Activated CD4-positive, alpha-beta T cell treated with anti-CD3 and anti-CD28 coated beads for 48 hours (primary cell): ENCODE measurements at regions not wholly inside any gene's neighbourhood (a gene's known extent, or its start where the extent isn't known, plus 50 kb on each side); places are given as distances from the start of the nearest gene placed in this dataset.
"Not testable (repeated sequence)": the region's sequence is repeated elsewhere in the genome, so short reads cannot be mapped to it uniquely, and the experiment has no call there.

Experiments used
- DNase-seq: peaks from one replicate; pipeline ENCODE4 v3.0.0-alpha.2; 2020

DNA sequence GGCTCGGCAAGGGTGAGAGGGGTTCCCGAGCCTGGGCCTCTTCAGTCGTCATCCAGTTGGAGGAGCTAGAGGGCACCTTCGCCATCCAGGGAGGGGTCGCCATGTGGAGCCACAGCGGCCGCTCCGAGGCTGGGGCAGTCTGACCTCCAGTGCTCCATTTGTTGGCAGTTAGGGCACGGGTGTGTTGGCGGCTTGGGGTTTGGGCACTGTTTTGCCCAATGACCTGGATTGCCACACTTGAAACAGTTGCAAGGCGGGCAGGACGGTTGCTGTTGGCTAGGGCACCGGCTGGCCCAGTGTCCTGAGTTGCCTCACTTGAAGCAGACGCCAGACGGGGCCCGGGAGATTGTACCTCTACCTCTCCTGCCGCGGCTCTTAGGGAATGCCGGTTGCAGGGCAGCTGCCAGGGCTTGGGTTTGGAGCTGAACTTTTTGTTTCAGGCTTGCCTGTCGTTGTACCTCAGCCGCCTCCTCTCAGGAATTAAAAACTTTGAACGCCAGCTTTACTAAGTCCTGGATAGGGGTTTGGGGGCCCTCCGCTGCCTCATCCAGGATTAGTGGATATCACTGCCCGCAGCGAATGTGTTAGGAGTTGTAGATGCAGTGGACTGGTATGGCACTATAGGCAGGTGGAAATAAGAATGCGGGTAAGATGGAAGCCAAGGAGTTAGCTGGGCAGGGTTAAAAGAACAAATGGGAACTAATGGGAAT lies 639.9 kb upstream of the DPP6 start:
- not testable (repeated sequence) for DNase-seq

GRCh38 chr7:153412824-153413198 lies 639.4 kb upstream of the DPP6 start:
- not testable (repeated sequence) for DNase-seq

DNA sequence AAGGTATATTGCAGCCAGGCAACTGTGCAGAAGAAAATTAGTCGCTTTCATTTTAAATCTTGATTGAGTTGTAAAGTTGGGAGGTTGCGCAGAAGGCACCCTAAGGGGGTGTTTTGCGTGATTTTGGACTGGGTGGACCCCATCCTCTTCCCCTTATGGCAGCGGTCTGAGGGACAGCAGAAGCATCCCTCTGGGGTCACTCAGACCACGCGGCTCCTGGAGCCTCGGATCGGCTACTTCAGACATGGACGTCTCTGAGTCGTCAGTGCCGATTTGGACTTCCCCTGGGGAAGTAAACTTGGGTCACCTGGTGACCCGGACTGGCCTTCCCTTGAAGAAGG lies 639.0 kb upstream of the DPP6 start:
- DNase-seq: no peak

GRCh38 chr7:153413540-153414287 lies 638.5 kb upstream of the DPP6 start:
- DNase-seq: no peak

DNA sequence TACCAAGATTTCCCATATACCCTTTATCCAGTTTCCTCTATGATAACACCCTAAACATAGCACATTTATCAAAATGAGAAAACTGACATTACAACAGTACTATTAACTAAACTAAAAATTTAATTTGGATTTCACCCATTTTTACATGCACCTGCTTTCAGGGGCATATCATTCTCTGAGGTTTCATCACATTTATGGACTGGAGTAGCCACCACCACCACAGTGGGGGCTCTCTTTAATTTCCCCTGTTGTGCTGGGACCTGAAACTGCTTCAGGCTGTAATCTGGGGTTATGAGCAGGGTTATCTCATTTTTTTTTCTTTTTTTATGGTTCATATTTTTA lies 637.9 kb upstream of the DPP6 start:
- no peak for DNase-seq

GRCh38 chr7:153415632-153416031 lies 636.6 kb upstream of the DPP6 start:
- no peak for DNase-seq

- no peak for DNase-seq
Observed at GRCh38 chr7:153422291-153423209, 629.6 kb upstream of the DPP6 start.

- DNase-seq: no peak
Observed at GRCh38 chr7:153423210-153423590, 629.0 kb upstream of the DPP6 start.

GRCh38 chr7:153430931-153431330 lies 621.3 kb upstream of the DPP6 start:
- no peak for DNase-seq

DNA sequence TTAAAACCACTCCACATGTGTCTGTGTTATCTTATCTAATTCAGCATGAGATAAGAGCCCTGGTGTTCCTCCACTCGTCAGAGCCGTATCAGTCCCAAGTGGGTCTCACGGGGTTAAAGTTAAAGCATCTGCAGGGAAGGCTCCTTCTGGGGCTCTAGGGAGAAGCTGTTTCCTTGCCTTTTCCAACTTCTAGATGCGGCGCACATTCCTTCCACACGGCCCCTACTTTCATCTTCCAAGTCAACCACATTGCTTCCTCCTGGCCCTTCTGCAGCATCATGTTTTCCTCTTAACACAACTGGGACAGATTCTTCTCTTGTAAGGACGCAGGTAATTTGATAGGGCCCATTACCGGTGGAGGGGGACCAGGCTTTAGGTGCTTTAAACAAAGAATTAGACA lies 620.1 kb upstream of the DPP6 start:
- DNase-seq: no peak

GRCh38 chr7:153433223-153433622 lies 619.0 kb upstream of the DPP6 start:
- no peak for DNase-seq

- no peak for DNase-seq
Observed at GRCh38 chr7:153440715-153441114, 611.5 kb upstream of the DPP6 start.

DNA sequence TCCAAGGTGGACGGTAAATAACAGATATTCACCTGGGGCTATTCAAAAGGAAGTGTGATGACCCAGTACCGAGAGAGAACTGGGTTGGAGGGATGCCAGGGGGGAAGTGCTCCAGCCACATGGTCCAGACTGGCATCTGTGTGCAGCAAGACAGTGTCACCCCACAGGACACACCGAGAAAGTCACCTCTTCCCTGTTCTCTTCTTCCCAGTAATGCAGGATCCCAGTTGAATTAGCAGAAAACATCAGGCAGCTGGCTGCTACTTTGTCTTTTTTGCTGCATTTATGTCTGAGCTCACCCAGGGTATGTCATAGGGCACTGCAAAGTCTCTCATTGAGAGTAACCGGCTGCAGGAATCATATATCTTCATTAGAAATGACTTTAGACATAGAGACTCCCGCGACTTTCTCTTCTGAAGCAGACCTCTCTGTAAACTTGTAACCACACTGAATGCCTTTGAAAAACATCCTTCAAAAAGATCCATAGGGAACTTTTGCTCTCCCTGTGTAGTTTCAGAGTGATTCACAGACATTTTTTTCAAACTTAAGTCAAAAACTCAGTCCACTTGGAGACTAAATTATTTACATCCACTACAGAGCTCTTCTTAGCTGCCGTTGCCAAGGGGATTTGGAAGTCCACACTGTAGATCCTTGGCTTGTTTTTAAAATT lies 609.0 kb upstream of the DPP6 start:
- no peak for DNase-seq

- DNase-seq: no peak
Observed at GRCh38 chr7:153444641-153445040, 607.6 kb upstream of the DPP6 start.

DNA sequence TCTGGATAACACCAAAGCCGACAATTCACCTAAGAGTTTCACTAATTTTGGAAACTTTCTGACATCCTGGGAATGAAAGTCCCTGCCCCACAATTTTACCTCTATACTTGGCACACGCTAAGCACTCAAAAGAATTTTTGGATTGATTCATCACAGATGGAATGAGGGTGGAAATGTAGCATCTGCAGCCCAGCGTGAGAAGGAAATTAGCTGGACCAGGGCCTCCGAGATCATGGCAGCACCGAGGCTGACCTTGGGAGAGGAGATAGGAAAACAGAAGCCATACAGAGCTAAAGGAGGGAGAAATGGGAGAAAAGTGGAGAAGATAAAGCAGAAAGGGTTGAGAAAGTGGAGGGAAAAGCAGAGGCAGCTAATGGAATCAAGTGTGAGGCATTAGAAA lies 606.6 kb upstream of the DPP6 start:
- DNase-seq: no peak

DNA sequence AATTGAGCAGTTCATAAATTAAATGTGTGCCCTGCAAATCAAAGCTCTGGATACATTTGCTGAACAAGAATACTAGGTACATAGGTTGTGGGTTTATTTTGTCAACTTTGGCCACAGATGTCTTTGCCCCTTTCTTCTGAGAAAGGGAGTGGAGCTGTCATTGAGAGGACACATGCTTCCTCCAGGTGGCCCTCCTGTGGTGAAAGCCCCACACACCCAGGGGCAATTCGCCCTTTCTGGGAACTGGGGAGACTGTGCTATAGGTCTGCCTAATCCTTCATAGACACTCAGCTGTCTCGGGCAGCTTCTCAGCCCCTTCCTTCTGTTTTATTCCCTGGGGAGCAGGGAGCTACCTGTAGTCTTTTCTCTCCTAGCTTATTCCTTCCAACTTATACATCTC lies 605.7 kb upstream of the DPP6 start:
- no peak for DNase-seq

DNA sequence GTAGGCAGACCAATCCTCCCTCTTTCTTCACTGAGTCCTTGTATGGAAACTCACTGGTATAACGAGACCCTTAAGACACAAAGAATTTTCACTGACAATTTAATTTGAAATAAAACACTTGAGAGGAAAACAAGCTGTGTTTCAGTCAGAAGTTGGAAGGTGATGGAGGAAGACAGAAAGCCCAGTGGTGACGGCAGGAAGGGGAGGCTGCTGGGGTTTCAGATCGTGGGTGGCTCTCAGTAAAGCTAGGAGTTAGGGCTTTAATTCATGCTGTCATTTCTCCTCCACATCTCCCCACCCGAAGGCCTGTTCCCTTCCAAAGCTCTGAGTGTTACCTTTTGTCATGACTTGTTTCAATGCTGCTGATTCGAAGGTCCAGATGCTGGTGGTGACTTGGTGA lies 605.2 kb upstream of the DPP6 start:
- DNase-seq: no peak

GRCh38 chr7:153452661-153453060 lies 599.5 kb upstream of the DPP6 start:
- no peak for DNase-seq

DNA sequence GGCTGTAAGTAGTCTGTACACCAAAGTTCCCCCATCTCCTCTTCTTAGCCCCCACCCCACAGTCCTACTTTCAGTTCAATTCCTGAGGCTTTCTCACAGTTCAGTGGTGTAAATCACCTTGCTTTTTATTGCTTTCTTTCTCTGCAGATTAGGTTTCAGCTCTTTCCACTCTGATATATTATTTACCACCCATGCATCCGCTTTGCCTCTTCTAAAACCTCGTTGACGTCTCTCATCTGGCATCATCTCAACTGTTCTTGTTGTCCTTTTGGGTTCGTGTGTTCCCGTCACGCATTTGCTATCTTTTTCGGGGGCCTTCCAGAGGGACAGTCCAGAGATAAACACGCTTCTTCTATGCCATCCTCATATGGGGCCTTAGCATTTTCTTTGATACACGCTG lies 597.9 kb upstream of the DPP6 start:
- DNase-seq: no peak

GRCh38 chr7:153457746-153458145 lies 594.5 kb upstream of the DPP6 start:
- DNase-seq: no peak

GRCh38 chr7:153470004-153470671 lies 582.1 kb upstream of the DPP6 start:
- DNase-seq: no peak

DNA sequence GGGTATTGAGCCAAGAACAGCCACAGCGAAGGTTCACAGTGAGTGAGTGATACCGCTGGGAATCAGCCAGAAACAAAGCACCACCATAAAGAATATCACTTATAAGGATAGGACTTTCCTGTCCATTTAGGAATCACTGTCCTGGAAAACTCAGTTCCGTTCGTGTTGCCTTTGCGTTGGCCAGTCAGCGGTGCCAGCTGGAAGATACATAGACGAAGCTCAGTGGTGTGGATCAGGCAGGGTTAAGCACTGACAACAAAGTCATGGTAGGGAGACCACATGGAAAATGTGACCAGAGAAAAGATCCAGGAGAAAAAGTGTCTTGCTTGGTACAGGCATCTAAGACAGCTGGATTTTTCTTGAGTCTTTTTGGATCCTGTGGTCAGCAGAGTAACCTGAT lies 579.7 kb upstream of the DPP6 start:
- no peak for DNase-seq

DNA sequence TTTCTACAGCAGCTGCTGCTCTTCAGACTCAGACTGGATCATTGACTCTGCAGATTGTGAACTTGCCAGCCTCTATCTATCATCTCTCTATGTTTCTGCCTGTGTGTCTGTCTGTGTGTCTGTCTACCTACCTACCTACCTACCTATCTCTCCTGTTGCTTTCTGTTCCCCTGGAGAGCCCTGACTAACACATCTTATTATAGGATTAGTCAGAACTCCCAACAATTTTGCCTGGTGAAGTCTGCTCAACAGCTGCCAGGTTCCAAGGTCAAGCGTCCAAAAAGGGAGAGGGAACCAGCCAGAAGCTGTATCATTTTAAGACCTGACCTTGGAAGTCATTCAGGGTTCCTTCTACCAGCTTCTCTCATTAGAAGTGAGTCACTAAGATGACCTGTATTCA lies 579.0 kb upstream of the DPP6 start:
- DNase-seq: no peak
